ENCODE measurements at regions not wholly inside any gene's neighbourhood (a gene's known extent, or its start where the extent isn't known, plus 50 kb on each side); places are given as distances from the start of the nearest gene placed in this dataset.

DNA sequence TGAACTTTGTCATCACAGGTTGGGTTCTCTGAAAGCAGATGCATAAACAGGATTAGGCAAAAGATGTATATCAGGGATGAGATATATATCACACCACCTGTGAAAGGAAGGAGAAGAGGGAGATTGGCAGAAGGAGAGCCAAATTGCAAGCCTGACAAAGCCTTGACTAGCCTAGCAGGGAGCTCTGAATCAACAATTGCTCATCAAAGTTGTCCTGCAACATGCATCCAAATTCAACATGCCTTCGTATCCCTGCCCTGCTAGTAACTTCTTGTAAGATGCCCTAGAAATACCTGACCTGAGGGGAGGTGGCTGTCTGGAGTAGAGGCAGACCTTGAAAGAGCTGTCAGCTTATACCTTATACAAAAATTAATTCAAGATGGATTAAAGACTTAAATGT lies 207.1 kb upstream of the HTR1E start:
- TF ChIP-seq ZNF565 (CRISPR knock-in tag; conservative IDR thresholded peaks at IDR 0.05; ENCODE audit: low read depth) (no peak), RARB (CRISPR knock-in tag; IDR thresholded peaks at IDR 0.05) (no peak), CSDC2 (CRISPR knock-in tag; IDR thresholded peaks at IDR 0.05) (no peak), ARNTL (CRISPR knock-in tag; IDR thresholded peaks at IDR 0.05; ENCODE audit: borderline replicate concordance, low read depth) (no peak), SNAI2 (CRISPR knock-in tag; IDR thresholded peaks at IDR 0.05) (no peak), ZC3H10 (CRISPR knock-in tag; IDR thresholded peaks at IDR 0.05) (no peak), GLIS3 (CRISPR knock-in tag; IDR thresholded peaks at IDR 0.05) (no peak), ZFP30 (CRISPR knock-in tag; IDR thresholded peaks at IDR 0.05) (no peak)
- TF ChIP-seq, protein P1, sequence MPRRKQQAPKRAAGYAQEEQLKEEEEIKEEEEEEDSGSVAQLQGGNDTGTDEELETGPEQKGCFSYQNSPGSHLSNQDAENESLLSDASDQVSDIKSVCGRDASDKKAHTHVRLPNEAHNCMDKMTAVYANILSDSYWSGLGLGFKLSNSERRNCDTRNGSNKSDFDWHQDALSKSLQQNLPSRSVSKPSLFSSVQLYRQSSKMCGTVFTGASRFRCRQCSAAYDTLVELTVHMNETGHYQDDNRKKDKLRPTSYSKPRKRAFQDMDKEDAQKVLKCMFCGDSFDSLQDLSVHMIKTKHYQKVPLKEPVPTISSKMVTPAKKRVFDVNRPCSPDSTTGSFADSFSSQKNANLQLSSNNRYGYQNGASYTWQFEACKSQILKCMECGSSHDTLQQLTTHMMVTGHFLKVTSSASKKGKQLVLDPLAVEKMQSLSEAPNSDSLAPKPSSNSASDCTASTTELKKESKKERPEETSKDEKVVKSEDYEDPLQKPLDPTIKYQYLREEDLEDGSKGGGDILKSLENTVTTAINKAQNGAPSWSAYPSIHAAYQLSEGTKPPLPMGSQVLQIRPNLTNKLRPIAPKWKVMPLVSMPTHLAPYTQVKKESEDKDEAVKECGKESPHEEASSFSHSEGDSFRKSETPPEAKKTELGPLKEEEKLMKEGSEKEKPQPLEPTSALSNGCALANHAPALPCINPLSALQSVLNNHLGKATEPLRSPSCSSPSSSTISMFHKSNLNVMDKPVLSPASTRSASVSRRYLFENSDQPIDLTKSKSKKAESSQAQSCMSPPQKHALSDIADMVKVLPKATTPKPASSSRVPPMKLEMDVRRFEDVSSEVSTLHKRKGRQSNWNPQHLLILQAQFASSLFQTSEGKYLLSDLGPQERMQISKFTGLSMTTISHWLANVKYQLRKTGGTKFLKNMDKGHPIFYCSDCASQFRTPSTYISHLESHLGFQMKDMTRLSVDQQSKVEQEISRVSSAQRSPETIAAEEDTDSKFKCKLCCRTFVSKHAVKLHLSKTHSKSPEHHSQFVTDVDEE (CRISPR knock-in tag; IDR thresholded peaks at IDR 0.05) = no peak
- TF ChIP-seq, protein P2, sequence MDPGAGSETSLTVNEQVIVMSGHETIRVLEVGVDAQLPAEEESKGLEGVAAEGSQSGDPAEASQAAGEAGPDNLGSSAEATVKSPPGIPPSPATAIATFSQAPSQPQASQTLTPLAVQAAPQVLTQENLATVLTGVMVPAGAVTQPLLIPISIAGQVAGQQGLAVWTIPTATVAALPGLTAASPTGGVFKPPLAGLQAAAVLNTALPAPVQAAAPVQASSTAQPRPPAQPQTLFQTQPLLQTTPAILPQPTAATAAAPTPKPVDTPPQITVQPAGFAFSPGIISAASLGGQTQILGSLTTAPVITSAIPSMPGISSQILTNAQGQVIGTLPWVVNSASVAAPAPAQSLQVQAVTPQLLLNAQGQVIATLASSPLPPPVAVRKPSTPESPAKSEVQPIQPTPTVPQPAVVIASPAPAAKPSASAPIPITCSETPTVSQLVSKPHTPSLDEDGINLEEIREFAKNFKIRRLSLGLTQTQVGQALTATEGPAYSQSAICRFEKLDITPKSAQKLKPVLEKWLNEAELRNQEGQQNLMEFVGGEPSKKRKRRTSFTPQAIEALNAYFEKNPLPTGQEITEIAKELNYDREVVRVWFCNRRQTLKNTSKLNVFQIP (CRISPR knock-in tag; IDR thresholded peaks at IDR 0.05; ENCODE audit: borderline replicate concordance, low read depth) = no peak
- no peak for ATAC-seq

DNA sequence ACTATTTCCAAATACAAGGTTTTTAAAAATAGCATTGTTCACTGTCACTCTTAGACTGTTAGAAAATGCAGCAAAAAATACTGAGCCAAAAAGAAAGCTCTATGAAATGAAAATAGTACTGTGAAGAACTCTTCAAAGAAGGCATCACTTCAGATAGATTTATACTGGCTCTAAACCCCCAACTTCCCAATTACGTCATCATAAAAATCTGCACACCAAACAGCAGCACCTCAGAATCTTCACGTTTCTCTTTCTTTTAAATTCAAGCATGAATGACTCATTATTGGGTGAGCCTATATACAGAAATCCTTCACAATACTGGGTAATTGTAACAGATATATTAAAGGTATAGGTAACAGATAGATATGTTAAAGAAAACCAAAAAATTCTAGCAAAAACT lies 208.4 kb upstream of the HTR1E start:
- no peak for ATAC-seq
- no peak for TF ChIP-seq ZNF70 (CRISPR knock-in tag; IDR thresholded peaks at IDR 0.05)
- no peak for TF ChIP-seq TCF4 (CRISPR knock-in tag; IDR thresholded peaks at IDR 0.05; ENCODE audit: borderline replicate concordance)
- no peak for TF ChIP-seq ZFP3 (CRISPR knock-in tag; IDR thresholded peaks at IDR 0.05)
- TF ChIP-seq ZC3H10 (CRISPR knock-in tag; IDR thresholded peaks at IDR 0.05) = no peak
- TF ChIP-seq, protein P3, sequence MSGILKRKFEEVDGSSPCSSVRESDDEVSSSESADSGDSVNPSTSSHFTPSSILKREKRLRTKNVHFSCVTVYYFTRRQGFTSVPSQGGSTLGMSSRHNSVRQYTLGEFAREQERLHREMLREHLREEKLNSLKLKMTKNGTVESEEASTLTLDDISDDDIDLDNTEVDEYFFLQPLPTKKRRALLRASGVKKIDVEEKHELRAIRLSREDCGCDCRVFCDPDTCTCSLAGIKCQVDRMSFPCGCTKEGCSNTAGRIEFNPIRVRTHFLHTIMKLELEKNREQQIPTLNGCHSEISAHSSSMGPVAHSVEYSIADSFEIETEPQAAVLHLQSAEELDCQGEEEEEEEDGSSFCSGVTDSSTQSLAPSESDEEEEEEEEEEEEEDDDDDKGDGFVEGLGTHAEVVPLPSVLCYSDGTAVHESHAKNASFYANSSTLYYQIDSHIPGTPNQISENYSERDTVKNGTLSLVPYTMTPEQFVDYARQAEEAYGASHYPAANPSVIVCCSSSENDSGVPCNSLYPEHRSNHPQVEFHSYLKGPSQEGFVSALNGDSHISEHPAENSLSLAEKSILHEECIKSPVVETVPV (CRISPR knock-in tag; IDR thresholded peaks at IDR 0.05) = no peak
- TF ChIP-seq ZNF565 (CRISPR knock-in tag; conservative IDR thresholded peaks at IDR 0.05; ENCODE audit: low read depth) = no peak

DNA sequence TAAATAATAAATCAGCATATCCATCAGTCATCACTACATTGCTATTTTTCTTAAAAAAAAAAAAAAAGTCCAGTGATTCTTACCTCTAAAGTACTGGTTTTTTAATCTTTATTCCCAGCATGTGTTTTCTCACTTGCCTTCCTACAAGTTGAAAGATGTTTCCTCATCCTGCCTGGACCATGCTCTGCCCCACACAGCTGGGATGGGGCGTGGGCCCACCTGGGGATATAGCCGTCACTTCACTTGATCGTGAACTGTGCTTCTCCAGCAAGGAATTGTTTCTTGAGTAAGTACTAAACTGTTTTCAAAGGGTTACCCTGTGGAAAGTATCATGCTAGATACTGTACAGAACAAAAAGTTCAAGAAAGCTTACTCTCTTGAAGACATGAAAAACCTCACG lies 212.6 kb upstream of the HTR1E start:
- no peak for TF ChIP-seq BACH2 (CRISPR knock-in tag; IDR thresholded peaks at IDR 0.05; ENCODE audit: borderline replicate concordance)
- no peak for TF ChIP-seq ESRRG (CRISPR knock-in tag; IDR thresholded peaks at IDR 0.05)
- no peak for TF ChIP-seq RARB (CRISPR knock-in tag; IDR thresholded peaks at IDR 0.05)
- TF ChIP-seq, protein P1 (CRISPR knock-in tag; IDR thresholded peaks at IDR 0.05) = no peak
- no peak for TF ChIP-seq ISL1 (CRISPR knock-in tag; IDR thresholded peaks at IDR 0.05)
- TF ChIP-seq PPARA (CRISPR knock-in tag; IDR thresholded peaks at IDR 0.05; ENCODE audit: borderline replicate concordance) = no peak

DNA sequence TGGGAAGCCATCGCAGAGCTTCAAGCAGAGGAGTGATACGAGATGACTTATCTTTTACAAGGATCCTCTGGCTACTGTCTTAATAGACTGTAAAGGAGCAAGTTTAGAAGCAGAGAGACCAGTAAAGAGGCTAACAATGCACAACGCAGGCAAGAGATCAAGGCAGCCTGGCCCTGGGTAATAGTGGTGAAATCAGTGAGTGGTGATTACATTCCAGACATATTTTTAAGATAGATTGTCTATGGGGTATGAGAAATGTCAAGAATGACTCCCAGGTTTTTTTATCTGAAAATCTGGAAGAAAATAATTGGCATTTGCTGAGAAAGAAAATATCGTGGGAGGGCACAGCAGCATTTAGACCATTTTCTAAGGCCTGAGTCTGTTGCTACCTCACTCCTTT lies 213.6 kb upstream of the HTR1E start:
- TF ChIP-seq ZFP30 (CRISPR knock-in tag; IDR thresholded peaks at IDR 0.05) = no peak
- TF ChIP-seq ISL1 (CRISPR knock-in tag; IDR thresholded peaks at IDR 0.05) = peak; percentile 96
- no peak for ATAC-seq

More for the DNA sequence above, 212.6 kb upstream of the HTR1E start:
- no peak for ATAC-seq

DNA sequence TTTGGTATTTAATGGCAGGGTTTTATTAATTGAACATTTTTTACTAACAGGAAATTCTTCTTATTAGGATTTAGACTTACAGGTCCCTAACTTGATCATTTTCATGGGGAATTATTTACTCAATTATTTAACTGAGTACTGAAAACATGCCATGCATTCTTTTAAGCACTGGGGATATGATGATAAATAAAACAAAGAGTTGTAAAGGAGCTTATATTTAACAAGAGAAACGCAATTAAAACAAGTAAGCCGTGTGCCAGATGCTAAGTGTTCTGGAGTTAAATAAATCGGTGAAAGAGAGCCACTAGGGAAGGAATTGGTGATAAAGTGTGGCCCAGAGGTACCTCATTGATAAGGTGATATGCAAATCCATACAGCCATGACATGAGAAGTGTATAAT lies 214.2 kb upstream of the HTR1E start:
- no peak for ATAC-seq
- no peak for TF ChIP-seq CSDC2 (CRISPR knock-in tag; IDR thresholded peaks at IDR 0.05)
- TF ChIP-seq, protein P2 (CRISPR knock-in tag; IDR thresholded peaks at IDR 0.05; ENCODE audit: borderline replicate concordance, low read depth) = no peak
- TF ChIP-seq, protein P4, sequence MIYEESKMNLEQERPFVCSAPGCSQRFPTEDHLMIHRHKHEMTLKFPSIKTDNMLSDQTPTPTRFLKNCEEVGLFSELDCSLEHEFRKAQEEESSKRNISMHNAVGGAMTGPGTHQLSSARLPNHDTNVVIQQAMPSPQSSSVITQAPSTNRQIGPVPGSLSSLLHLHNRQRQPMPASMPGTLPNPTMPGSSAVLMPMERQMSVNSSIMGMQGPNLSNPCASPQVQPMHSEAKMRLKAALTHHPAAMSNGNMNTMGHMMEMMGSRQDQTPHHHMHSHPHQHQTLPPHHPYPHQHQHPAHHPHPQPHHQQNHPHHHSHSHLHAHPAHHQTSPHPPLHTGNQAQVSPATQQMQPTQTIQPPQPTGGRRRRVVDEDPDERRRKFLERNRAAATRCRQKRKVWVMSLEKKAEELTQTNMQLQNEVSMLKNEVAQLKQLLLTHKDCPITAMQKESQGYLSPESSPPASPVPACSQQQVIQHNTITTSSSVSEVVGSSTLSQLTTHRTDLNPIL (CRISPR knock-in tag; IDR thresholded peaks at IDR 0.05; ENCODE audit: low read depth) = no peak
- TF ChIP-seq ZFP3 (CRISPR knock-in tag; IDR thresholded peaks at IDR 0.05) = no peak
- TF ChIP-seq, protein P5, sequence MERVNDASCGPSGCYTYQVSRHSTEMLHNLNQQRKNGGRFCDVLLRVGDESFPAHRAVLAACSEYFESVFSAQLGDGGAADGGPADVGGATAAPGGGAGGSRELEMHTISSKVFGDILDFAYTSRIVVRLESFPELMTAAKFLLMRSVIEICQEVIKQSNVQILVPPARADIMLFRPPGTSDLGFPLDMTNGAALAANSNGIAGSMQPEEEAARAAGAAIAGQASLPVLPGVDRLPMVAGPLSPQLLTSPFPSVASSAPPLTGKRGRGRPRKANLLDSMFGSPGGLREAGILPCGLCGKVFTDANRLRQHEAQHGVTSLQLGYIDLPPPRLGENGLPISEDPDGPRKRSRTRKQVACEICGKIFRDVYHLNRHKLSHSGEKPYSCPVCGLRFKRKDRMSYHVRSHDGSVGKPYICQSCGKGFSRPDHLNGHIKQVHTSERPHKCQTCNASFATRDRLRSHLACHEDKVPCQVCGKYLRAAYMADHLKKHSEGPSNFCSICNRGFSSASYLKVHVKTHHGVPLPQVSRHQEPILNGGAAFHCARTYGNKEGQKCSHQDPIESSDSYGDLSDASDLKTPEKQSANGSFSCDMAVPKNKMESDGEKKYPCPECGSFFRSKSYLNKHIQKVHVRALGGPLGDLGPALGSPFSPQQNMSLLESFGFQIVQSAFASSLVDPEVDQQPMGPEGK (CRISPR knock-in tag; IDR thresholded peaks at IDR 0.05; ENCODE audit: borderline replicate concordance) = no peak
- TF ChIP-seq GLIS3 (CRISPR knock-in tag; IDR thresholded peaks at IDR 0.05) = no peak
- no peak for TF ChIP-seq OSR1 (CRISPR knock-in tag; IDR thresholded peaks at IDR 0.05)
- TF ChIP-seq TCF4 (CRISPR knock-in tag; IDR thresholded peaks at IDR 0.05; ENCODE audit: borderline replicate concordance) = no peak

Measured in SK-N-SH treated with all-trans-retinoic acid at 6 μM for 48 hours (cell line).